ENCODE measurements at regions not wholly inside any gene's neighbourhood (a gene's known extent, or its start where the extent isn't known, plus 50 kb on each side); places are given as distances from the start of the nearest gene placed in this dataset.

DNA sequence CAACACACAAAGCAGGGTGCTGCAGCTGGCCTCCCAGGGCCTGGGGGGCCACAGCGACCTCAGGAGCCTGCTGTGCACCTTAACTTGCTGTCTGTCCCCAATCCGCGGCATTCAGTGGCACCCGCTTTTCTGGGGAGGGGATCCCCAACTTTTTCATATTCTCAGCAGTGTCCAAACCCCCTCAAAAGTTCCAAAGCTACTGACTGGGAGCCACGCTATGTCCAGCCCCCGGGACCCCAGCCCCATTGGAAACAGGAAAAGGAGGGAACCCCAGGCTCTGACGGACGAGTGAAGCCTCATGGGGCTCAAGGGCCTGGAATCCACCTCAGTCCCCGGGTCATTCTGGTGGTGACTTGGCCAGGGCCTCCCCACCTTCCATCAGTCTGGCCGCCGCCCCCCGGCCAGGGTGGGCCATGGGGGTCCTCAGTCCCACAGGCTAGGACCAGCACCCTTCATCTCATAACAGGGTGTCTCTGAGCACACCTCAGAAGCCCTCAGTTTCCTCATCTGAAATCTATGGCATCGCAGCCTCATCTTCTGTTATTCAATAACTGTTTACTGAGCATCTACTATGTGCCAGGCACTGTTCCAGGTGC, 127.3 kb downstream of the NCOR2 start:
- Histone ChIP-seq H3K27me3 (no peaks in the 10 kb centered on the region), H3K4me1 (peaks cover 10% of the 10 kb centered on the region), H3K36me3 (ENCODE audit: low read depth, missing control alignments) (no peaks in the 10 kb centered on the region), H3K4me3 (no peak overlapping the region), H3K27ac (peak overlapping the region in 1 of 2 donors; percentile 59), H3K9me3 (no peaks in the 10 kb centered on the region)
- WGBS, 2 donors, result 92 to 98% methylated on average over 12 to 13 of the region's 13 CpGs
- TF ChIP-seq POLR2A (IDR thresholded peaks at IDR 0.05), result no peak
- no peak for TF ChIP-seq CTCF (IDR thresholded peaks at IDR 0.05)
- intact Hi-C loops (cut with DNase I; ENCODE audit: low total_unique reads), result no loop called here
- no peak for DNase-seq

DNA sequence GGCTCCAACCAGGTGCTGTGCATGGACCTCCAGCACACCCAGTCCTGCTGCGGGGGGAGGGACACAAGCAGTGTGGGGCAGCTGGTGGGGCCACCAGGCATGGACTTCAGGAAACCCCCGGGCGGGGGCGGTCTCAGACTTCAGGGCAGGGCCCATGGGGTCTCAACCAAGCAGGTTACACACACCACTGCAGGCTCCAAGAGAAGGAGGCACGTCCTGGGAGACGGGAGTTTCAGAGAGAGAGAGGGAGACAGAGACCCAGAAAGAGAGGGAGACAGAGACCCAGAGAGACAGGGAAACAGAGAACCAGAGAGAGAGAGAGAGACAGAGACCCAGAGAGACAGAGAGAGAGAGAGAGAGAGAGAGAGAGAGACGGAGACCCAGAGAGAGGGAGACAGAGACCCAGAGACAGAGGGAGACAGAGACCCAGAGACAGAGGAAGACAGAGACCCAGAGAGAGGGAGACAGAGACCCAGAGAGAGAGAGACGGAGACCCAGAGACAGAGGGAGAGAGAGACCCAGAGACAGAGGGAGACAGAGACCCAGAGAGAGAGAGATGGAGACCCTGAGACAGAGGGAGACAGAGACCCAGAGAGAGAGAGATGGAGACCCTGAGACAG, 128.9 kb downstream of the NCOR2 start:
- Histone ChIP-seq H3K4me1 (peaks cover 10% of the 10 kb centered on the region), H3K9me3 (no peaks in the 10 kb centered on the region), H3K27ac (peak overlapping the region; percentile 11 to 59), H3K36me3 (ENCODE audit: low read depth, missing control alignments) (no peaks in the 10 kb centered on the region), H3K27me3 (no peaks in the 10 kb centered on the region), H3K4me3 (no peak overlapping the region)
- TF ChIP-seq POLR2A (IDR thresholded peaks at IDR 0.05), result no peak
- no peak for TF ChIP-seq CTCF (IDR thresholded peaks at IDR 0.05)
- no peak for DNase-seq
- WGBS, 2 donors, result 62 to 68% methylated on average over 5 to 8 of the region's 8 CpGs
- intact Hi-C loops (cut with DNase I; ENCODE audit: low total_unique reads), result no loop called here

DNA sequence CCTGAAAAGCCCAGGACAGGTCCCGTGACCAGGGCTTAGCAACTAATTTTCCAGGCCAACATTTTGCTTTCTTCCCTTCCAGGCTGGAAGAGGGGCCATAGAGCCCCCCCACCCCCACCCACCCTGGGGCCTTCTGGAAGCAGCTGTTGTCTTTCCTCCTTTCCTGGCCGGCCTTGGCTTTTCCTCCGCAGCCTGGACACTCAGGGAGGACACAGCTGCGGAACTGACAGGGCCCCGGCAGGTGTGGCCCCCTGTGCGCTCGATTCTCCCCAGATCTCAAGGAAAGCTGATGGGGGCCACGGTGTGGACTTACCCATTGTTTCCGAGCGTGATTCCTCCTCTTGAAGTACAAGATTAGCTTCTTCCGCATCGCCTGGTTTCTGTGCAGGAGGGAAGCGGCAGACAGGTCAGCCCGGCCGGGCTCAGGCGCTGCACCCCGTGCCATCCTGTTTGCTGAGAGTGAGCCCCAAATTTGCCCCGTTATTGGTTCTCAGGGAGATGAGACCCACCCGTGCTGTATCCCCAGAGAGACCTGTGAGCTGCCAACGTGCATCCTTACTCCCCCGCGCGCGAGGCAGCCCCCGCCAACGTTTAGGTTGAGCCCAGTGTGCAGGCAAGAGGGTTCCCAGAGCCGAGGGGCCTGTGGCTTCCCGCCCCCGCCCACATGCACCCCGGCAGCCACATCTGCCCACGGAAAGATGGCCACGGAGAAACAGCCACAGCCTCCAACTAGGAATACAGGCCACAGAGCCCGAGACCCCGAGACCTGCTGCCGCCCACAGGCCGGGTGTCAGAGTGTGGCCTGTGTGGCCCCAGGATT, 129.6 kb downstream of the NCOR2 start:
- Histone ChIP-seq H3K4me3 (no peak overlapping the region), H3K27ac (peak overlapping the region in 1 of 2 donors; percentile 11), H3K27me3 (no peaks in the 10 kb centered on the region), H3K36me3 (ENCODE audit: low read depth, missing control alignments) (no peaks in the 10 kb centered on the region), H3K4me1 (peaks cover 14% of the 10 kb centered on the region), H3K9me3 (no peaks in the 10 kb centered on the region)
- WGBS, 2 donors, result 79 to 82% methylated on average over 22 to 33 of the region's 36 CpGs
- DNase-seq, result no peak
- TF ChIP-seq POLR2A (IDR thresholded peaks at IDR 0.05) (no peak), CTCF (IDR thresholded peaks at IDR 0.05) (no peak)
- intact Hi-C loops (cut with DNase I; ENCODE audit: low total_unique reads), result no loop called here

GRCh38 chr12:124437121-124437520, 130.3 kb downstream of the NCOR2 start:
- Histone ChIP-seq H3K4me1 (peaks cover 14% of the 10 kb centered on the region), H3K9me3 (no peaks in the 10 kb centered on the region), H3K36me3 (ENCODE audit: low read depth, missing control alignments) (no peaks in the 10 kb centered on the region), H3K27ac (no peak overlapping the region), H3K27me3 (no peaks in the 10 kb centered on the region), H3K4me3 (no peak overlapping the region)
- TF ChIP-seq POLR2A (IDR thresholded peaks at IDR 0.05) (no peak), CTCF (IDR thresholded peaks at IDR 0.05) (no peak)
- DNase-seq, result no peak
- WGBS, 2 donors, result 80 to 85% methylated on average over 7 of the region's 7 CpGs
- intact Hi-C loops (cut with DNase I; ENCODE audit: low total_unique reads), result no loop called here
